ENCODE measurements at regions not wholly inside any gene's neighbourhood (a gene's known extent, or its start where the extent isn't known, plus 50 kb on each side); places are given as distances from the start of the nearest gene placed in this dataset.

DNA sequence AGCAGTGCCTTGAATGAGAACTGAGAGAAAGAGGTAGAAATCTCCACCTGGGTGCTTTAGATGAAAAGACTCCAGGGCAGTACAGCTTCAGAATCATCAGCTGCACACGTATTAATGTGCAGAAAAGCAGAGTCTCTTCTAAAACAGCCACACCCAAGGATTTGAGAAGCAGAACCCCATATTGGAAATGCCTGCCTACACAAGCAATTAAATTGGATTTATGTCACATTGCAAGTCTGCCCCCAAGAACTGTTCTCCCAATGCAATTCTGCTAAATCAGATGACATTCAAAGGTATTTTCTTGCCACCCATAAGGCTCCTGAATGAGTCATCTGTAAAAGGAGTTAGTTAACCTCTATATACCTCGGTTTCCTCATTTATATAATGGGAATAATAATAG, 326.0 kb upstream of the C16orf82 start:
- in situ Hi-C loops (cut with MboI; ENCODE audit: low pct_unique_long_range_greater_than_20kb, low sequenced_read_pairs, unreplicated experiment), result no loop called here
- TF ChIP-seq, protein P1, sequence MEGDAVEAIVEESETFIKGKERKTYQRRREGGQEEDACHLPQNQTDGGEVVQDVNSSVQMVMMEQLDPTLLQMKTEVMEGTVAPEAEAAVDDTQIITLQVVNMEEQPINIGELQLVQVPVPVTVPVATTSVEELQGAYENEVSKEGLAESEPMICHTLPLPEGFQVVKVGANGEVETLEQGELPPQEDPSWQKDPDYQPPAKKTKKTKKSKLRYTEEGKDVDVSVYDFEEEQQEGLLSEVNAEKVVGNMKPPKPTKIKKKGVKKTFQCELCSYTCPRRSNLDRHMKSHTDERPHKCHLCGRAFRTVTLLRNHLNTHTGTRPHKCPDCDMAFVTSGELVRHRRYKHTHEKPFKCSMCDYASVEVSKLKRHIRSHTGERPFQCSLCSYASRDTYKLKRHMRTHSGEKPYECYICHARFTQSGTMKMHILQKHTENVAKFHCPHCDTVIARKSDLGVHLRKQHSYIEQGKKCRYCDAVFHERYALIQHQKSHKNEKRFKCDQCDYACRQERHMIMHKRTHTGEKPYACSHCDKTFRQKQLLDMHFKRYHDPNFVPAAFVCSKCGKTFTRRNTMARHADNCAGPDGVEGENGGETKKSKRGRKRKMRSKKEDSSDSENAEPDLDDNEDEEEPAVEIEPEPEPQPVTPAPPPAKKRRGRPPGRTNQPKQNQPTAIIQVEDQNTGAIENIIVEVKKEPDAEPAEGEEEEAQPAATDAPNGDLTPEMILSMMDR (IDR thresholded peaks at IDR 0.05; ENCODE audit: extremely low read depth, insufficient read depth, missing control alignments), result no peak
- DNase-seq (ENCODE audit: low spot score), result no peak

DNA sequence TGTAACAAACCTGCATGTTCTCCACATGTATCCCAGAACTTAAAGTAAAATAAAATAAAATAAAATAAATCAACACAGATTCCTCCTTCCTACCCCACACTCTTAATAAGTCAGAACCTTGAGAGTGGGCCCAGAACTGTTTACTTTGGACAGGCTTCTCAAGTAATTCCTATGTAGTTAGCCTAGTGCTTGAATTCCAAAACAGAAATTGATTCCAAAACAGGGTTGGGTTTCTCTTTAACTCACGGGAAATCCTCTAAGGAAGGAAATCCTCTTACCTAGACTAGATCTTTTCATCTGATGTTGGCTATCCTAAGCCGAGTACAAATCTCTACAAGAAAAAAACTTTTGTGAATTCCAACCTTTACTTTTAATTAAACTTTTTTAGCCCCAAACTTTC, 324.7 kb upstream of the C16orf82 start:
- TF ChIP-seq, protein P1 (IDR thresholded peaks at IDR 0.05; ENCODE audit: extremely low read depth, insufficient read depth, missing control alignments), result no peak
- DNase-seq (ENCODE audit: low spot score), result no peak
- in situ Hi-C loops (cut with MboI; ENCODE audit: low pct_unique_long_range_greater_than_20kb, low sequenced_read_pairs, unreplicated experiment), result no loop called here

DNA sequence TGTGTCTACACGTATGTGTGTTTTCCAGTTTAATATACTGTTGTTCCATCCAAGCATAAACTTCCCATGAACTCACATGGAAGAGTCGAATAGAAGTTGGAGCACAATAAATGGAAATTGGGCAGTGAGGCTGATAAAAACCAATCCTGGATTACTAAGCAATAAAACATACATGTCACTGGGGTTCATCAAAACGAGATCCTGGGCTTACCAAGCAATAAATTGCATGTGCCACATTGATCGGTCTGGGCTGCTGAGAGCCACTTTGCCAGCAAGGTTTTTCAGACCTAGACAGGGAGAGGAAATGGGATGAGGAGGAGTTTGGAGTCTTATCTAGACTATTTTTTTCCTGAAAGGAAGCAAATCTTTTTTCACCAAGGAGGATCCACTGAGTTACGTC, 322.3 kb upstream of the C16orf82 start:
- in situ Hi-C loops (cut with MboI; ENCODE audit: low pct_unique_long_range_greater_than_20kb, low sequenced_read_pairs, unreplicated experiment), result no loop called here
- no peak for DNase-seq (ENCODE audit: low spot score)
- TF ChIP-seq, protein P1 (IDR thresholded peaks at IDR 0.05; ENCODE audit: extremely low read depth, insufficient read depth, missing control alignments), result no peak

DNA sequence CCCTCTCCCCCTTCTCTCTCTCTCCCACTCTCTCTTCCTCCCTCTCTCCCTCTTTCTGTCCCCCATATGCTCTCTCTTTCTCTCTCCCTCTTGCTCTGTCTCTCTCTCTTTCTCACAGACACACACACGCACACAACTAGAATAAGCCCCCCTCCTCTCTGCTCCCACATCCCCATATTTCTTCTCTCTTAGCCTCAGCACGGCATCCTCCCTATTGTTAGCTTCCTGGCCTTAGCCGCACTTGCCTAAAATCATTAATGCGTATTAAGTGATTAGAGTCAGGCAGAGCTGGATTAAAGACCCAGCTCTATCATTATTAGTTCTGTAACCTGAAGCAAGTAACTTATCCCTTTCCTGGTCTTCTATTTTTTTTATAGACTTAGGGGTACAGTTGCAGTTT, 319.0 kb upstream of the C16orf82 start:
- DNase-seq (ENCODE audit: low spot score), result no peak
- TF ChIP-seq, protein P1 (IDR thresholded peaks at IDR 0.05; ENCODE audit: extremely low read depth, insufficient read depth, missing control alignments), result no peak
- in situ Hi-C loops (cut with MboI; ENCODE audit: low pct_unique_long_range_greater_than_20kb, low sequenced_read_pairs, unreplicated experiment), result no loop called here

DNA sequence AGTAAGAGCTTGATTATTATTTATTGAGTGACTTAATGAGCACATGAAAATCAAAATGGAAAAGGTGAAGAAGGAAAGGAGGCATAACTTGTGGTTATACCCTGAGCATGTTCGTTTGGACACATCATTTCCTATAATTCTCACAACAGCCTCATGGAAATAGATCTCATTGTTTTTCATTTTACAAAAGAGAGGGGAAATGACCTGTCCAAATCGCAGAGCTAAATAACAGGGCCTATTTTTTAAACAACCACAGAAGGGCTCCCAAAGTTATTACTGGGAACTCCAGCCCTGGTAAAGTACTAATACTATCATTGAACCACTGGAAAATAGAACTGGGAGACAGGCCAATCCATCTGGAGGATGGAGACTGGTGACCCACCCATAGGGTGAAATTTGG, 317.7 kb upstream of the C16orf82 start:
- in situ Hi-C loops (cut with MboI; ENCODE audit: low pct_unique_long_range_greater_than_20kb, low sequenced_read_pairs, unreplicated experiment), result no loop called here
- DNase-seq (ENCODE audit: low spot score), result no peak
- TF ChIP-seq, protein P1 (IDR thresholded peaks at IDR 0.05; ENCODE audit: extremely low read depth, insufficient read depth, missing control alignments), result no peak

DNA sequence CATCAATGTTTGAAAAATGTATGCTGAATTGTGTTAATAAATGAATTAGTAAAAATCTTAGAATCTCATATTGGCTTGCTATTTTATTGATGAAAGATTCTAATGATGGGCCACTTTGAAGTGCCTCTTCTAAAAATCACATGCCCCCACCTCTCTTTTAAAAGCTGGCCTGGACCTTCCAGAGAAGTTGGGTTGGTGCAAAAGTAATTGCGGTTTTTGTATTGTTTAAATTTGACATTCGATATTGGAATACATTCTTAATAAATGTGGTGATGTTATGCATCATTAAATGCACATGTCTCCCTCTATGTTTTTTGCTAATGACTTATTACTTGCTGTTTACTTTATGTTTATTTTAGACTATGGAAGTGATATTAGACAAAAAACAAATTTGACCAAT, 314.6 kb upstream of the C16orf82 start:
- in situ Hi-C loops (cut with MboI; ENCODE audit: low pct_unique_long_range_greater_than_20kb, low sequenced_read_pairs, unreplicated experiment), result no loop called here
- DNase-seq (ENCODE audit: low spot score), result no peak
- TF ChIP-seq, protein P1 (IDR thresholded peaks at IDR 0.05; ENCODE audit: extremely low read depth, insufficient read depth, missing control alignments), result no peak

DNA sequence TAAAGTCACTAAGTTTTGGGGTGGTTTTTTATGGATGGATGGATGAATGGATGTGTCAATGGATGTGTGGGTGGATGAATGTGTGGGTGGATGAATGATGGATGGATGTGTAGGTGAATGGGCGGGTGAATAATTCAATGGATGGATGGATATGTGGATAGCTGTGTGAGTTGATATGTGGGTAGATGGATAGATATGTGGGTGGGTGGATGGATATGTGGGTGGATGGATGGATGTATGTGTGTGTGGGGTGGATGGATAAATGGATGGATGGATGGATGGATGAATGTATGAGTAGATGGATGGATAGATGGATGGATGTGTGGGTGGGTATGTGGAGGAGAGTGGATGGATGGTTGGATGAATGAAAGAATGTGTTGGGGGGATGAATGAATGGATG, 310.1 kb upstream of the C16orf82 start:
- TF ChIP-seq, protein P1 (IDR thresholded peaks at IDR 0.05; ENCODE audit: extremely low read depth, insufficient read depth, missing control alignments), result no peak
- in situ Hi-C loops (cut with MboI; ENCODE audit: low pct_unique_long_range_greater_than_20kb, low sequenced_read_pairs, unreplicated experiment), result no loop called here
- no peak for DNase-seq (ENCODE audit: low spot score)

Measured in GM13977 (cell line).